GM18505 (cell line): ENCODE measurements at regions not wholly inside any gene's neighbourhood (a gene's known extent, or its start where the extent isn't known, plus 50 kb on each side); places are given as distances from the start of the nearest gene placed in this dataset.

Experiments used
- ATAC-seq: cut with Tn5 transposase; IDR thresholded peaks from one replicate; pipeline ENCODE4 v1.9.1; 2021; ENCODE audit not compliant: unreplicated experiment
- POLR2A ChIP-seq: IDR thresholded peaks from 4 replicates; pipeline ENCODE4 v1.6.1; 2011; ENCODE audit warnings: borderline replicate concordance; ENCODE audit not compliant: insufficient read depth, insufficient read length; ENCODE audit errors: extremely low read depth

DNA sequence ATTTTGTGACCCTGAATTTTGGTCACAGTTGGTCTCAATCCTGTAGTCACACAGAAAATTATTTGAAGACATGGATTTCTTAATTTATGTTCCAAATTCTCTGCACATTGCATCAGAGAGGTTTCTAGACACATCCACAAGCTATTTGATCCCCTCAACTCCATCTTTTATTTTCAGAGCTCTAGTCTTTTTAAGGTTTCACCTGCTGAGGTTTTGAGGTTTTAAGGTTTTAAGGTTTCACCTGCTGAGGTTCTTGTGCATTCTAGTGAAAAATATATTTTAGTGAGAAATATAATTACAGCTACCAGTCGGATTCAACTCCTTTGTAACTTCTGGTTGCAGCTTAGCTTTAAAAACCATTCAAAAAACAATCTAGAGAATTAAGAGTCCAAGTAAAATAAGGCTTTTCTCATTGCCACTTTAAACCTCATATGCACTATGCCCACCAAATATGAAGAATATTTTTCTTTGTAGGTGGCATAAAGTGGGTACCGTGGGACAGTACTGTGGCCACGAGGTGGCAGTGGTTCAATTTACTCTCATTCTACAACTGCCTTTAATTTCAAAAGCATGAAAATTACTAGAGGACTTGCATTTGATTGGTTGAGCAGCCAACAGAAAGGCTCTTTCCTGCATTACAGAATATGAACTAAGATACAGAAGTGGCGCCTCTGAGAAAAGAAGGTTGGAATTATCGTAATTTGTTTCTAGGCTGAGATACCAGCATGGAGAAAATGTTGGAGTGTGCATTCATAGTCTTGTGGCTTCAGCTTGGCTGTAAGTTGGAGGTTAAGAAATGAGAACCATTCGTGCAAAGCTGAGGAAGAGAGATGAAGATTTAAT, 366.5 kb upstream of the OR4E1 start:
- no peak for TF ChIP-seq POLR2A
- no peak for ATAC-seq

DNA sequence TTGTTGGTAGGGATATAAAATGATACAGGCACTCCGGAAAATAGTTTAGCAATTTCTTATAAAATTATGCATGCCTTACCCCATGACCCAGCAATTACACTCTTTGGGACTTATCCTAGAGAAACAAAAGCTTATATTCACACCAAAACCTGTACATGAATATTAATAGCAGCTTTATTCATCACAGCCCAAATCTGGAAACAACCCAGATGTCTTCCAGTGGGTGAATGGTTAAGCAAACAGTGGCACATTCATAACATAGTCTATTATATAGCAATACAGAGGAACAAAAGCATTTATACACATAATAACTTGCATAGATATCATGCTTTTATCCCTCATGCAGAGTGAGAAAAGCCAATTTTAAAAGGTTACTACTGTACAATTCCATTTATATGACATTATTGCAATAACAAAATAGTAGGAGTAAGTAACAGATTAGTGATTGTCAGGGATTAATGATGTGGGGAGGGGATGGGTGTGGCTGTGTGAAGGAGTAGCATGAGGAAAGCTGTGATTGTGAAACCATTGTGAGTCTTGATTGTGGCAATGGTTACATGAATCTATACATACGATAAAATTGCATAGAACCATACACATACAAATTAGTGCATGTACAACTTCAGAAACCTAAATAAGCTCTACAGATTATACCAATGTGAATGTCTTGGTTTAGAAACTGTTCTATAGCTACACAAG, 363.1 kb upstream of the OR4E1 start:
- ATAC-seq, result no peak
- no peak for TF ChIP-seq POLR2A

DNA sequence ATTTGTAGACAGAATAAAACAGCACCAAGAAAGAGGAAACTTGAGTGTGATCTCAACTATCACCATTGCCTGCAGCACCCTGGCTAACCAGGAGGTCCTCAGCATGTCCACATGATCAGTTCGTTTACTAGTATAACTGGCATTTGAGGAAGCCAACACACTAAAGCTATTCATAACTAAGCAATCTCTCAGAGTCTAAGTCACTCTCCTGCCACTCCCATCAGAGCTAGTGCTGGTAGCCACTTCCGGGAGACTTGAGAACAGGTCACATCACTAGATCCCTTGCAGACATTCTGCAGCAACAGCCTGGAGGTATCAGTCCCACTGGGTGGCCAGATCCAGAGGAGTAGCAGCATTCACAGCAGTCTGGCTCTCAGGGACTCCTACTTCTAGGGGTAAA, 352.9 kb upstream of the OR4E1 start:
- no peak for ATAC-seq
- no peak for TF ChIP-seq POLR2A

DNA sequence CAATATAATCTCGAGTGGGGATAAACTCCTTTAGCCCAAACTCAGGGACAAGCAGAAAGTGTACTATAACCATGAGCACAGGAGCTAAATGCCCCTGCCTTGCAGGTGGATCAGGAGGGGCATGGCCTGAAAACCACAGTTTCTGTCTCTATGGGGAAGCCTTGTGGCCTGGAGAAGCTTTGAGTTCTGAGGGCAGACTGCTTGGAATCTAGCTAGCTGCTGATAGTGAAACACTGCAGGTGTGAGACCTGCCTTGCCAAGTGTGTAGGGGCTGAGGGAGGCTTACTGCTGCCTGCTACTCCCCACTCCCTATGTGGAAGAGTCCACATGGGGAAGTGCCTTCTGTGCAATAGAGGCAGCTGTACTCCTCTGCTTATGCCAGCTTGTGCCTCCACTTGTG, 352.3 kb upstream of the OR4E1 start:
- no peak for TF ChIP-seq POLR2A
- ATAC-seq, result no peak

GRCh38 chr14:22024137-22024536, 350.5 kb upstream of the OR4E1 start:
- ATAC-seq, result no peak
- no peak for TF ChIP-seq POLR2A

DNA sequence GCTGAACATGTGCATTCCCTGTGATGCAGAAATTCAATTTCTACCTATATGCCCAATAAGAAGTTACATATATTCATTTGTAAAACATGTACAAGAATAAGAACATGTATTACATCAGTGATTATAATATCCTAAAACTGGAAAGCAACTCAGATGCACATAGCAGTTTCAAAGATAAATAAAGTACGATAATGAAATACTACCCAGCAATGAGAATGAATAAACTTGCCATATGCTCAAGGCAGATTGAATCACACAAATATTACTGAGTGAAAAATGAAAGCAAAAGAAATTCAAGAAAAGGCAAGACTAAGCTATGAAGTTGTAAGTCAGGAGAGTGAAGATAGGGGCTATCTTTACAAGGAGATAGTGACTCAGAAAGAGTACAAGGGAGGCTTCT, 345.3 kb upstream of the OR4E1 start:
- no peak for ATAC-seq
- TF ChIP-seq POLR2A, result no peak

DNA sequence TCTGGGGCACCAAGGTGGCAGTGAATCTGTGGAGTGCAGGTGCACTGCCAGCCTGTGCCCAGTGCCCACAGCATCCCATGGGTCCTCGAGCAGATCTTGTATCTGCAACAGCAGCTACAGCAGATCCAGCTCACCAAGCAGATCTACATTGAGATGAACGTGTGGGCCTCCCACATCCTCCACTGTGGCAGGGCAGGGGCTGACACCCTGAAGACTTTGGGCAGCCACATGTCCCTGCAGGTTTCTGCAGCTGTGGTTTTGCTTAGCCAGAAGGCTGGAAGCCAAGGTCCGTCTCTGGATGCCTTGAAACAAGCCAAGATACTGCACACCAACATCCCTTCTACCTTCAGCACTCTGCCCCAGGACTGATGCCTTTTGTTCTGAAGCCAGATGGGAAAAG, 338.8 kb upstream of the OR4E1 start:
- TF ChIP-seq POLR2A, result no peak
- ATAC-seq, result no peak

DNA sequence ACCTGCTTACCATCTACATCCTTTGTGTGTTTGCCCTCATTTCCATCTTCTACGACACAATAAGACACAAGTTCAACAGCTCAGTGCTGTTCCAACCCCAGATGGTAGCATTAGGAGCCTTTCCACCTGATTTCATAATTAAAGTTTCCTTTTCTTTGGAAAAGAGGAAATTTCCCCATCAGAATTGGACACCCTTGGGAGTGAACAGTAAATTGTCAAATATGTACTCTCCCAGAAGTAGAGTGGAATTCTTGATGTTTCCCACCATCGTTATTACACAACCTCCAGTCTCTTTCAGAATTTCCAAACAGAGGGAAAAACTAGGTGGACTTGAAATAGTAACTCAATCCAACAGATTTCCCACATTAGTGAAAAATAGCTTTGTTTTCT, 337.6 kb upstream of the OR4E1 start:
- no peak for TF ChIP-seq POLR2A
- ATAC-seq, result no peak

DNA sequence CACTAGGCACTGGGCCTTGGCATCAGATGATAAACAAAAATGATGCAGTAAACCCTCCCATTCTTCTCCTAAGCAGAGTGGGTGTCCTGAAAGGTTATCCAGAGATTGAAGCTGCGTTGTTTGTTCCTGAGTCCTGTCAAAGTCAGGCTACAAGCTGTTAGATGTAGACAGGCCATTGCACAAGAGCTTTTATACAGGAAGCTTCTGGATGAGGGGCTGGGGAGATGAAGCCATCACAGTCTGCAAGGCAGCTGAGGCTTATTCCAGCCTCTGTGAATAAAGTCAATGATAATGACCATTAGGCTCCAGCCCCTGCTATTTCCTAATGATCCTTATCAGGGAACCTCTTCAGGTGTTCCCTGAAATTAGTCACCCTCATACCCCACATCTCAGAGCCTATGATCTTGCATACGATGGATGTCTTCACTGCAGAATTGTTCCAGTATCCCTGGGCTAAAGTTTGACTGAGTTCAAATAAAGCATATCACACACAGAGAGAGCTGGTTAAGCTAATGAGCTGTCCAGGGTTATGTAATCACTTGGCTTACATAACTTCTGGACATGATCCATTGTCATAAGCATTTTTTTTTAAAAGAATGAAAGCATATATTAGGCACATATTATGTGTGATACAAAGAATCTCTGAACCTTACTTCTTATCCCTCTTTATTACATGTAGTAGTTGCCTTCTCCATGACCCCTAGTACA, 337.1 kb upstream of the OR4E1 start:
- no peak for ATAC-seq
- no peak for TF ChIP-seq POLR2A

GRCh38 chr14:22008766-22009165, 335.1 kb upstream of the OR4E1 start:
- no peak for ATAC-seq
- no peak for TF ChIP-seq POLR2A

- TF ChIP-seq POLR2A, result no peak
- ATAC-seq, result no peak
Observed at GRCh38 chr14:22007784-22008412, 334.3 kb upstream of the OR4E1 start.

GRCh38 chr14:22007363-22007762, 333.7 kb upstream of the OR4E1 start:
- no peak for ATAC-seq
- TF ChIP-seq POLR2A, result no peak

GRCh38 chr14:22003461-22003860, 329.8 kb upstream of the OR4E1 start:
- TF ChIP-seq POLR2A, result no peak
- ATAC-seq, result no peak
